ENCODE measurements at regions not wholly inside any gene's neighbourhood (a gene's known extent, or its start where the extent isn't known, plus 50 kb on each side); places are given as distances from the start of the nearest gene placed in this dataset.

- intact Hi-C loops (cut with micrococcal nuclease): no loop called here
- Mint-ChIP-seq H3K27ac (no peak overlapping the region), H3K4me3 (no peak overlapping the region), H3K4me1 (no peaks in the 10 kb centered on the region), H3K36me3 (ENCODE audit: low read depth) (no peaks in the 10 kb centered on the region), H3K9me3 (no peaks in the 10 kb centered on the region), H3K27me3 (peaks cover 7% of the 10 kb centered on the region)
- no peak for DNase-seq
Measured at GRCh38 chr5:103498800-103499551, 63.6 kb downstream of the NUDT12 start.

DNA sequence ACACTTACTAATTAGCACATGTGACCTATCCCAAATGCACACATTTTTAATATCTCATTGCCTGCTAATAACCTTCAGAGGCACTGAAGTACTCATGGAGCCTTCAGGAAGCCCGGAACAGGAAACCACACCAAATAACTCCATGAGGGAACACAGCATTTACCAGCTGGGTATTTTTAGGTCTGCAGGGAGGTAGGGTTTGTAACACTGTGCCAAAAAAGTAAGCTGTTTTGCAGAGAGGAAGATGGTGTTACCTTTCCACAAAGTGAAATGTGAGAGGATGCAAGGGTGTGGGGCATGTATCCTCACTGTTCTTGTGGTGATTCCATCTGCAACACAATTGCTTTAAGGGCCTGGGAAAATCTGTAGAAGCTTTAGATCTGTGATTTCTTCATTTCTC, 64.4 kb downstream of the NUDT12 start:
- Mint-ChIP-seq H3K4me3 (no peak overlapping the region), H3K4me1 (no peaks in the 10 kb centered on the region), H3K27me3 (peaks cover 7% of the 10 kb centered on the region), H3K9me3 (no peaks in the 10 kb centered on the region), H3K27ac (no peak overlapping the region), H3K36me3 (ENCODE audit: low read depth) (no peaks in the 10 kb centered on the region)
- DNase-seq: no peak
- intact Hi-C loops (cut with micrococcal nuclease): no loop called here

DNA sequence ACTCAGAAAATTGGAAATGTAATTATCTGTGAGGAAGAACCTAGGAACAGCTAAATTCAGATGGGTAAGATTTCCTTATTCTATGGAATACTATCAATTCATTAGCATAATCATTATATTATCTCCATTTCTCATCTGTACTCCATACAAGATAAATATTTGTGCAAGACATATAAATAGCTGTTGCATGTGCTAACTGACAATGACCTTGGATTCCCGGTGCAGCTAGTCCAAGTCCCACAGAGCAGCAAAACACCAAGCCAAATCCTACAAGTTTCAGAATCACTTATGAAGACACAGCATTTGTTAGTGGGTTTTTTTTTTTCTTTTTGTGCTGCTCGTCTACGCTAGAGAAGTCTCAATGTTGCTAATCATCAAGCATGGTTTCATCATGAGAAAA, 64.8 kb downstream of the NUDT12 start:
- Mint-ChIP-seq H3K9me3 (no peaks in the 10 kb centered on the region), H3K36me3 (ENCODE audit: low read depth) (no peaks in the 10 kb centered on the region), H3K4me1 (no peaks in the 10 kb centered on the region), H3K27ac (no peak overlapping the region), H3K27me3 (peaks cover 6% of the 10 kb centered on the region), H3K4me3 (no peak overlapping the region)
- no peak for DNase-seq
- intact Hi-C loops (cut with micrococcal nuclease): no loop called here

DNA sequence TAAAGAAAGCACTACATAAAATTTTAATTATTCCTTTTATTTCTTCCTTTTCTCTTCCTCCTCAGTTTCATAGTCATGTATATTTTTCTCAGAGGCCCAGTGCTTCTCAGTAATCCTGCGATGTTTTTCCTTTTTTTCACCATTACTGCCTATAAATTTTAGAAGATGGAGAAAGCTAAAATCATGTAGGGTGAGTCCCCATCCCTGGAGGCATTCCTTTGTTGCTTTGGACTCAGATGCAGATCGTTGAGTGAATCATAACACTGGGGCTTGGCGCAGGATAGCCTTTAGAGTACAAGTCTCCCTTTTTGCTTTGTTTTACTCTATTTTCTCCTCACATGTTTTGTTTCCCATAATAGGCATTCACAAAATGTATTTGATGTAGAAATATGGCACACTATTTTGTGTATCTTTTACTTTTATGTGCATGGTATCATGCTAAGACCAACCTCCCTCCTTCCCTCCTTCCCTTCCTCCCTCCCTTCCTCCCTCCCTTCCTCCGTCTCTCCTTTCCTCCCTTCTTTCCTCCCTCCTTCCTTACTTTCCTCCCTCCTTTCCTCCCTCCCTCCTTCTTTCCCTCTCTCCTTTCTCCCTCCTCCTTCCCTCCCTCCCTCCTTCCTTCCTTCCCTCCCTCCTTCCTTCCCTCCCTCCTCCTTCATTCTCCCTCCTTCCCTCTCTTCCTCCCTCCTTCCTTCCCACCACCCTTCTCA, 72.4 kb downstream of the NUDT12 start:
- no peaks in the 10 kb centered on the region for H3K4me1 Mint-ChIP-seq
- H3K4me3 Mint-ChIP-seq: no peak overlapping the region
- H3K36me3 Mint-ChIP-seq (ENCODE audit: low read depth): no peaks in the 10 kb centered on the region
- peaks cover 9% of the 10 kb centered on the region for H3K27me3 Mint-ChIP-seq
- intact Hi-C loops (cut with micrococcal nuclease): no loop called here
- no peak overlapping the region for H3K27ac Mint-ChIP-seq
- no peak for DNase-seq
- H3K9me3 Mint-ChIP-seq: no peaks in the 10 kb centered on the region

GRCh38 chr5:103489307-103489706, 73.3 kb downstream of the NUDT12 start:
- Mint-ChIP-seq H3K4me1 (no peaks in the 10 kb centered on the region), H3K27me3 (peaks cover 8% of the 10 kb centered on the region), H3K9me3 (no peaks in the 10 kb centered on the region), H3K36me3 (ENCODE audit: low read depth) (no peaks in the 10 kb centered on the region), H3K27ac (no peak overlapping the region), H3K4me3 (no peak overlapping the region)
- intact Hi-C loops (cut with micrococcal nuclease): no loop called here
- DNase-seq: no peak

DNA sequence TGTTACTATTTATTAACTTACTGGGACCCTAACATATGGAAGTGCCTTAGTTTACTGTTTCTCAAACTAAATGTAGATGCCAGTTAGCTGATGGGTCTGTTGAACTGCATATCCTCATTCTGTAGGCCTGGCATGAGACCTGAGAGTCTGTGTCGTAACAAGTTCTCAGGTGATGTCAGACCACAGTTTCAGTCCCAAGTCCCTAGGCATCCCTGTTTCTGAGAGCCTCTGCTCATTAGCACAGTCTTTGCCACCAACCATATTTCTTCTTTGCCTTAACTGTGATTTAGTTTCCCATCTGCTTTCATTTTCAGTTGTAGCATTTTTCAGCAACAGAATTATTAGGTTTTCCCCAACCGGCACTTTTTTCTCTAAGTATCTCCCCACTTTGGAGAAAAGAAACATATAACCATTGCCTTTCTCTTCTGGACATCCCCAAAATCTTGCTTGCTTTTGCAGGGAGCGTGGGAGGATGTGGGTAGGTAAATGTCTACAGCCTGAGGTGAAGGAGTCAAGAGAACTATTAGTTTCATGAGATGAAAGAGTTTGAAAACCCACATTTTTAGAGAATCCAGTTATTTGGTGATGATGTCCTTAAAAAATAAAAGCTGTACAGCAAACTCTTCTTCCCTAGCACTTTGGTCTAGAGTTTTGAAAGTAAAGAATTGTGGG, 74.6 kb downstream of the NUDT12 start:
- H3K27me3 Mint-ChIP-seq: peaks cover 8% of the 10 kb centered on the region
- H3K9me3 Mint-ChIP-seq: no peaks in the 10 kb centered on the region
- no peaks in the 10 kb centered on the region for H3K36me3 Mint-ChIP-seq (ENCODE audit: low read depth)
- no peak overlapping the region for H3K4me3 Mint-ChIP-seq
- DNase-seq: no peak
- intact Hi-C loops (cut with micrococcal nuclease): no loop called here
- H3K27ac Mint-ChIP-seq: no peak overlapping the region
- H3K4me1 Mint-ChIP-seq: no peaks in the 10 kb centered on the region

GRCh38 chr5:103487218-103487617, 75.4 kb downstream of the NUDT12 start:
- Mint-ChIP-seq H3K27me3 (peaks cover 7% of the 10 kb centered on the region), H3K4me3 (no peak overlapping the region), H3K27ac (no peak overlapping the region), H3K36me3 (ENCODE audit: low read depth) (no peaks in the 10 kb centered on the region), H3K9me3 (no peaks in the 10 kb centered on the region), H3K4me1 (no peaks in the 10 kb centered on the region)
- no peak for DNase-seq
- intact Hi-C loops (cut with micrococcal nuclease): no loop called here

GRCh38 chr5:103486739-103487138, 75.8 kb downstream of the NUDT12 start:
- H3K36me3 Mint-ChIP-seq (ENCODE audit: low read depth): no peaks in the 10 kb centered on the region
- peaks cover 5% of the 10 kb centered on the region for H3K27me3 Mint-ChIP-seq
- no peak overlapping the region for H3K4me3 Mint-ChIP-seq
- no peaks in the 10 kb centered on the region for H3K9me3 Mint-ChIP-seq
- DNase-seq: no peak
- H3K27ac Mint-ChIP-seq: no peak overlapping the region
- intact Hi-C loops (cut with micrococcal nuclease): no loop called here
- H3K4me1 Mint-ChIP-seq: no peaks in the 10 kb centered on the region

GRCh38 chr5:103480246-103480645, 82.3 kb downstream of the NUDT12 start:
- Mint-ChIP-seq H3K4me3 (no peak overlapping the region), H3K4me1 (no peaks in the 10 kb centered on the region), H3K9me3 (no peaks in the 10 kb centered on the region), H3K27ac (no peak overlapping the region), H3K36me3 (ENCODE audit: low read depth) (no peaks in the 10 kb centered on the region), H3K27me3 (peaks cover 7% of the 10 kb centered on the region)
- DNase-seq: no peak
- intact Hi-C loops (cut with micrococcal nuclease): no loop called here

DNA sequence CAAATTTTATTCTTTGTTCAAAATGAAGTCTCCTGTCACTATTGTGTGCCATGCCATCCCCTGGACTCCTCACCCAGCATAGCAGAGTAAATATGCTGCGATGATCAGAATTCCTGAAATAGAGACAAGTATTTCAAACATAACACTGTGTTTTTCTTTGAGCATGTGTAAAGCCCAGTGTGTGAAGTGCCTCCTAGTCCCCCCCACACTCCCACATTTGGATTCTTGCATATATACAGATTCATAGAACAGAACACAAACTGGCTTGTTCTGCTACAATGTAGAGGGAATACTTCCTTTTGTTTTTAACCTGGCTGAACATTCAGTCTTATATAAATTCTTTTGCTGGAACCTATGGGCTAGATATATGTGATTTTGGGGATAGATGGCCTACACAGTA, 84.9 kb downstream of the NUDT12 start:
- Mint-ChIP-seq H3K4me3 (no peak overlapping the region), H3K27ac (no peak overlapping the region), H3K4me1 (no peaks in the 10 kb centered on the region), H3K27me3 (peaks cover 9% of the 10 kb centered on the region), H3K36me3 (ENCODE audit: low read depth) (no peaks in the 10 kb centered on the region), H3K9me3 (no peaks in the 10 kb centered on the region)
- DNase-seq: no peak
- intact Hi-C loops (cut with micrococcal nuclease): no loop called here

- H3K4me1 Mint-ChIP-seq: no peaks in the 10 kb centered on the region
- H3K4me3 Mint-ChIP-seq: no peak overlapping the region
- intact Hi-C loops (cut with micrococcal nuclease): no loop called here
- H3K27me3 Mint-ChIP-seq: peaks cover 9% of the 10 kb centered on the region
- DNase-seq: no peak
- H3K27ac Mint-ChIP-seq: no peak overlapping the region
- no peaks in the 10 kb centered on the region for H3K9me3 Mint-ChIP-seq
- H3K36me3 Mint-ChIP-seq (ENCODE audit: low read depth): no peaks in the 10 kb centered on the region
Measured at GRCh38 chr5:103476811-103477210, 85.8 kb downstream of the NUDT12 start.

- no peak for DNase-seq
- H3K4me1 Mint-ChIP-seq: no peaks in the 10 kb centered on the region
- intact Hi-C loops (cut with micrococcal nuclease): loop anchor here (1.0 kb wide), 1 partner anchor 243 kb away; no protein-coding TSS in a partner anchor
- H3K9me3 Mint-ChIP-seq: no peaks in the 10 kb centered on the region
- H3K4me3 Mint-ChIP-seq: no peak overlapping the region
- no peak overlapping the region for H3K27ac Mint-ChIP-seq
- H3K27me3 Mint-ChIP-seq: peaks cover 12% of the 10 kb centered on the region
- no peaks in the 10 kb centered on the region for H3K36me3 Mint-ChIP-seq (ENCODE audit: low read depth)
Measured at GRCh38 chr5:103475629-103476240, 86.9 kb downstream of the NUDT12 start.

- H3K4me1 Mint-ChIP-seq: no peaks in the 10 kb centered on the region
- intact Hi-C loops (cut with micrococcal nuclease): loop anchor here (1.0 kb wide), 1 partner anchor 242 kb away; no protein-coding TSS in a partner anchor
Measured at GRCh38 chr5:103474677-103475076, 87.9 kb downstream of the NUDT12 start.

GRCh38 chr5:103473725-103474124, 88.9 kb downstream of the NUDT12 start:
- no peak overlapping the region for H3K27ac Mint-ChIP-seq
- intact Hi-C loops (cut with micrococcal nuclease): no loop called here
- DNase-seq: no peak
- no peak overlapping the region for H3K4me3 Mint-ChIP-seq
- H3K9me3 Mint-ChIP-seq: no peaks in the 10 kb centered on the region
- peaks cover 10% of the 10 kb centered on the region for H3K27me3 Mint-ChIP-seq
- no peaks in the 10 kb centered on the region for H3K36me3 Mint-ChIP-seq (ENCODE audit: low read depth)
- no peaks in the 10 kb centered on the region for H3K4me1 Mint-ChIP-seq

More at GRCh38 chr5:103474677-103475076, 87.9 kb downstream of the NUDT12 start:
- H3K27ac Mint-ChIP-seq: no peak overlapping the region
- DNase-seq: no peak
- H3K27me3 Mint-ChIP-seq: peaks cover 10% of the 10 kb centered on the region
- no peaks in the 10 kb centered on the region for H3K9me3 Mint-ChIP-seq
- H3K4me3 Mint-ChIP-seq: no peak overlapping the region
- no peaks in the 10 kb centered on the region for H3K36me3 Mint-ChIP-seq (ENCODE audit: low read depth)
